T-helper 17 cell (primary cell): ENCODE measurements at regions not wholly inside any gene's neighbourhood (a gene's known extent, or its start where the extent isn't known, plus 50 kb on each side); places are given as distances from the start of the nearest gene placed in this dataset.

Experiments
- ATAC-seq: fragments of 150-1000 bp; cut with Tn5 transposase; 2 replicates; pipeline ENCODE4 v1.10.0; 2021; ENCODE audit warnings: mild to moderate bottlenecking, moderate library complexity
- DNase-seq, 3 donors: peaks; one replicate each; pipeline versions ENCODE4 v3.0.0 to v3.0.0-alpha.2; 2020 to 2021
- H3K9me3 ChIP-seq: one replicate; pipeline ENCODE4 v1.7.0; 2013; ENCODE audit warnings: low read length, mild to moderate bottlenecking; ENCODE audit not compliant: control insufficient read depth, poor library complexity, severe bottlenecking
- H3K27ac Mint-ChIP-seq: one replicate; pipeline ENCODE4 v1.8.0; 2022; ENCODE audit warnings: mild to moderate bottlenecking, moderate library complexity, mixed read lengths
- H3K27me3 Mint-ChIP-seq: one replicate; pipeline ENCODE4 v1.8.0; 2022; ENCODE audit warnings: mixed read lengths
- H3K36me3 Mint-ChIP-seq: one replicate; pipeline ENCODE4 v1.8.0; 2022; ENCODE audit warnings: low read depth, mixed read lengths
- H3K4me1 Mint-ChIP-seq: one replicate; pipeline ENCODE4 v1.8.0; 2022; ENCODE audit warnings: mild to moderate bottlenecking, mixed read lengths
- H3K4me3 Mint-ChIP-seq: one replicate; pipeline ENCODE4 v1.8.0; 2022; ENCODE audit warnings: mild to moderate bottlenecking, moderate library complexity, mixed read lengths

GRCh38 chrX:13252726-13253125 is 67.1 kb downstream of the ATXN3L start:
- DNase-seq = no peak
- H3K9me3 ChIP-seq = no peaks in the 10 kb centered on the region
- no peak overlapping the region for H3K4me3 Mint-ChIP-seq
- no peak for ATAC-seq
- no peaks in the 10 kb centered on the region for H3K36me3 Mint-ChIP-seq
- H3K27me3 Mint-ChIP-seq = no peaks in the 10 kb centered on the region
- H3K4me1 Mint-ChIP-seq = peaks cover 2% of the 10 kb centered on the region
- H3K27ac Mint-ChIP-seq = no peak overlapping the region

DNA sequence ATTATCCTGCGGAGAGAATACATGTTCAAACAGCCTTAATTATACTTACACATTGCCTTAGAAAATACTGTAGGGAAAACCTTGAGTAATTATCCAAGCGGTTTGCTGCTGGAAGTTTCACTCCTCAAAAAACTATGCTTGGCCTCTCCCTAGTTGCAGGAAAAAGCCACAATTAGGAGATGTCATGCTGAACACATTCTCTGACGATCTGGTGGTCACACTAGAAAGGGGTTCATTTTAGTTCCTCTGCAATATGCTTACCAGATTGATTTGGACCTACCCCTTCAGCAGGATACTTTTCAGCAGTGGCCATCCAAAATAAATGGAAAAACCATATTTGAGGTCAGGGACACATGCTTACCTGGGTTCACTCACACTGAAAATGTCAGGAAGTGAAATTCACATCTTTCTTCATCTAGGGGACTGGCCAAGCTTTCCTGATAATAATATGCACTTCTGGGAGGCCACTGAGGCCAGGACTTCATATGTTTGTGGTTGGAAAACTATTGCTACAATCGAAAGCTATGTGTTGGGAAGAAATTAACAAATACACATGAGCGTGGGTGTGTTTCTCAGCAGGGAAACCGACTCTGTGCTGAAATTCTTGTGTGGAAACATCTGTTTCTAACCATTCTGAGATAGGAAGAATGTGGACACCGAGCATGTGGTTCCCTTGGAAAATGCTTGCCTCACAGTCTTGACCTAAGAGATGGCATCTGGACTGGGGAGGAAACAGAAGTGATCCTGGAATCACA is 68.8 kb downstream of the ATXN3L start:
- DNase-seq = no peak
- Mint-ChIP-seq H3K4me1 (peaks cover 2% of the 10 kb centered on the region), H3K27me3 (no peaks in the 10 kb centered on the region), H3K4me3 (no peak overlapping the region), H3K36me3 (no peaks in the 10 kb centered on the region), H3K27ac (no peak overlapping the region)
- no peak for ATAC-seq
- H3K9me3 ChIP-seq = no peaks in the 10 kb centered on the region

GRCh38 chrX:13248867-13249486 is 70.9 kb downstream of the ATXN3L start:
- H3K4me1 Mint-ChIP-seq = peaks cover 2% of the 10 kb centered on the region
- DNase-seq (no peak), ATAC-seq (no peak)
- H3K36me3 Mint-ChIP-seq = no peaks in the 10 kb centered on the region
- H3K4me3 Mint-ChIP-seq = no peak overlapping the region
- H3K27ac Mint-ChIP-seq = no peak overlapping the region
- no peaks in the 10 kb centered on the region for H3K9me3 ChIP-seq
- H3K27me3 Mint-ChIP-seq = no peaks in the 10 kb centered on the region

- no peaks in the 10 kb centered on the region for H3K36me3 Mint-ChIP-seq
- no peaks in the 10 kb centered on the region for H3K9me3 ChIP-seq
- ATAC-seq (no peak), DNase-seq (no peak)
- no peaks in the 10 kb centered on the region for H3K27me3 Mint-ChIP-seq
- H3K27ac Mint-ChIP-seq = no peak overlapping the region
- no peak overlapping the region for H3K4me3 Mint-ChIP-seq
- no peaks in the 10 kb centered on the region for H3K4me1 Mint-ChIP-seq
Observed at GRCh38 chrX:13239272-13239671, 80.6 kb downstream of the ATXN3L start.

- Mint-ChIP-seq H3K27me3 (no peaks in the 10 kb centered on the region), H3K4me1 (no peaks in the 10 kb centered on the region), H3K27ac (no peak overlapping the region), H3K36me3 (no peaks in the 10 kb centered on the region), H3K4me3 (no peak overlapping the region)
- ATAC-seq (no peak), DNase-seq (no peak)
- H3K9me3 ChIP-seq = no peaks in the 10 kb centered on the region
Observed at GRCh38 chrX:13235930-13236329, 83.9 kb downstream of the ATXN3L start.

DNA sequence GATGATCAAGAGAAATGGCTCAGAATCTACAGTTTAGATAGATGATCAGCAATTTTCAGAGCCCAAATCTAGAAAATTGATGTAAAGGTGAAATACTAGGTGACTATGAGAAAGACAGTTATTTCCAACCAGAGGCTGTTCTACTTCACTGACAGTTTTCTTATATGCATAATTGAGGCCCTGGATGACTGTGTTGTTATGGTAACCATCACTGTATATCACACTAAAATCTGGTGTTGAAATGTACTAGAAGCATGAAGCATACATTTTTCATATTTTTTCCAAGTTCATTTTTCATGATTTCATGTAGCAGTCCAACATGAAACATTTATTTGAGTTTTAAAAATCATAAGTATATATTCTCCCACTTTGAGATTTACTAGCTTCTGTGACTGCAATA is 87.4 kb downstream of the ATXN3L start:
- no peaks in the 10 kb centered on the region for H3K36me3 Mint-ChIP-seq

GRCh38 chrX:13226214-13226613 is 93.6 kb downstream of the ATXN3L start:
- H3K36me3 Mint-ChIP-seq = no peaks in the 10 kb centered on the region
- no peak overlapping the region for H3K27ac Mint-ChIP-seq
- H3K4me1 Mint-ChIP-seq = no peaks in the 10 kb centered on the region
- no peak for ATAC-seq
- H3K27me3 Mint-ChIP-seq = no peaks in the 10 kb centered on the region
- H3K9me3 ChIP-seq = no peaks in the 10 kb centered on the region
- no peak for DNase-seq
- no peak overlapping the region for H3K4me3 Mint-ChIP-seq

More for the DNA sequence above, 87.4 kb downstream of the ATXN3L start:
- no peak for DNase-seq
- Mint-ChIP-seq H3K27ac (peak overlapping the region; percentile 9), H3K4me3 (no peak overlapping the region), H3K27me3 (no peaks in the 10 kb centered on the region), H3K4me1 (no peaks in the 10 kb centered on the region)
- no peak for ATAC-seq
- no peaks in the 10 kb centered on the region for H3K9me3 ChIP-seq

DNA sequence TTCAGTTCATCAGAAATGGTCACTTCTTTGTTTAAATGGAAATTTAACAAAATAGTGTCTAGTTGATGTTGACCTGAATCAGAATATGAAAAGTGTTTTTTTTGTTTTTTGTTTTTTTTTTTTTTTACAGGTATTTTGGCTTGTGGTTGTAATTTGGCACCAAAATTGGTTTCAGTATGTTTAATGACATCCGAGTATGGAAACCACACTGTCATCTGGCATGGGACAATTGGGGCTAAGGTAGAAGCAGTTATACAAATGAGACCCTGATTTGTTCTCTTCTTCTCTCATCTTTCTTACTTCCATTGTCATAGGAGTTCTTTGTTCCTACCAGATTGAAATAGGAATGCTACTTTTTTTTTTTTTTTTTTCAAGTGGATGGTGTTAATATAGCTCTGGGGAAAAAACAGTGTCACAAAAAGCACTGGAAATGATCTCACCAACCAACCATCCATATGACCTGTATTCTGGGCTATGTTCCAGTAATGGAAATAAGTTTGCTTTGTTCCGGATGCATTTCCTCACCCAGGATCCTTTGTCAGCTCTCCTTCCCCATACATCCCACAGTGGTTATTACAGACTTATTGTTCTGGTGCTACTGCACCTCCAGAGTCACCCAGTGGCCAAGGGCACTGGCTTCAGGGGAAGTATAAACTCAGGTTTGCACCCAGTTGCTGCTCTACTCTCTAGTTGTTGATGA is 95.8 kb downstream of the ATXN3L start:
- H3K9me3 ChIP-seq = no peaks in the 10 kb centered on the region
- Mint-ChIP-seq H3K4me1 (no peaks in the 10 kb centered on the region), H3K4me3 (no peak overlapping the region), H3K36me3 (no peaks in the 10 kb centered on the region), H3K27me3 (no peaks in the 10 kb centered on the region), H3K27ac (no peak overlapping the region)
- ATAC-seq (no peak), DNase-seq (no peak)

GRCh38 chrX:13220916-13221315 is 98.9 kb downstream of the ATXN3L start:
- H3K27ac Mint-ChIP-seq = no peak overlapping the region
- no peaks in the 10 kb centered on the region for H3K27me3 Mint-ChIP-seq
- DNase-seq (no peak), ATAC-seq (no peak)
- no peaks in the 10 kb centered on the region for H3K9me3 ChIP-seq
- H3K4me3 Mint-ChIP-seq = no peak overlapping the region
- H3K36me3 Mint-ChIP-seq = no peaks in the 10 kb centered on the region
- H3K4me1 Mint-ChIP-seq = no peaks in the 10 kb centered on the region

DNA sequence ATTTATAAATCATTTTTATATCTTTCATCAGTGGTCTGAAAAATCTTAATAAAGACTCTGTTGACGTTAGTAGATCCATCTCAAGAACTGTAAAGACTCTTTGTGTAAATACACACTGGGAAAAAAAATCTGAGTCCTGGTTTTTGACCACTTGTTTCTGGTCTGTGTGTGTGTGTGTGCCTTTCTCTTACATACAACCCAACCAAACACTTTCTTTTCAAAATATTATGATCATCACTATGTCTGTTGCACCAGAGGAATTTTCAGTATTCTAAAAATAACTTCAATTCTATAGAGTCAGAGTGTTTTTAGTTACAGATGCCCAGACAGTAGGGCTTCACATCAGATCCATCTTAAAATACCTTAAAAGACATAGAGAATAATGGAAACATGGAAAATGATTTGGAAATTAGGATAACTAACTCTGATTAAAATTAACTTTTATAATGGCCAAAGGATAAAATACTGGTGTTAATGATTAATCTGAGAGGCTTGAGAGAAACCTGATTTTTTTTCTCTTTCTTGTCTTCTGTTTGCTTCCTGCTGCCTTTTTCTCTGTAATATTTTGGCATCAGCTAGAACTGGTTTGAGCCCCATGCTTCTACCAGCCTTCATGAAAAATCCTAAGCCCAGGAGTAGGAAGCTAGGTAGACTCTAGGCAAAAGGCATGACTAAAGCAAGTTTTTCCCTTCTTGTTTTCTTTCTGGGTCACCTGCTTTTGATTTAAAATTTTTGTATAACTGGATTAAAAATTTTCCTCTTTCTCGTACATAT is 99.7 kb downstream of the ATXN3L start:
- H3K36me3 Mint-ChIP-seq = no peaks in the 10 kb centered on the region
- no peaks in the 10 kb centered on the region for H3K27me3 Mint-ChIP-seq

DNA sequence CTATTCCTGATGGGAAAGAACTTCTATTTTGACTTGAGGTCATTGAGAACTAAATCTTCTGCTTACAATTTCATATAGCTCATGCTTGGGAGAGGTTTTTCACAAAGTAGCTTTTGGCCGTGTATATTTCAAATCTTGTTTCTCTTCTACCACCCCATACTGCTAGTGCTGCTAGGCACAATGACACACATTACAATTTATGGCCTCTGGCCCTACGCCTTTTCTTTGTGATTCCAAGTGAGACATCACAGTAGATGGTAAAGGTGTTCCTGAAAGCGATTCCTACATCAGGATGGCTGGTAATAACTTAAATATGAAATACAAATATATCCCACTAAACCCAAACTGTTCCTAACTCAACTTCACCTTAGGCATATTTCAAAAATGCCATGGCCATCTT is 101.1 kb downstream of the ATXN3L start:
- Mint-ChIP-seq H3K4me1 (peaks cover 2% of the 10 kb centered on the region), H3K4me3 (no peak overlapping the region), H3K36me3 (no peaks in the 10 kb centered on the region), H3K27me3 (no peaks in the 10 kb centered on the region), H3K27ac (no peak overlapping the region)
- ATAC-seq (no peak), DNase-seq (no peak)
- H3K9me3 ChIP-seq = no peaks in the 10 kb centered on the region

More for the DNA sequence above, 99.7 kb downstream of the ATXN3L start:
- ATAC-seq (no peak), DNase-seq (no peak)
- H3K4me3 Mint-ChIP-seq = no peak overlapping the region
- peaks cover 2% of the 10 kb centered on the region for H3K4me1 Mint-ChIP-seq
- H3K27ac Mint-ChIP-seq = no peak overlapping the region
- H3K9me3 ChIP-seq = no peaks in the 10 kb centered on the region

GRCh38 chrX:13216139-13216538 is 103.7 kb downstream of the ATXN3L start:
- Mint-ChIP-seq H3K27ac (no peak overlapping the region), H3K4me1 (peaks cover 4% of the 10 kb centered on the region), H3K27me3 (no peaks in the 10 kb centered on the region), H3K4me3 (no peak overlapping the region), H3K36me3 (no peaks in the 10 kb centered on the region)
- H3K9me3 ChIP-seq = no peaks in the 10 kb centered on the region
- ATAC-seq (no peak), DNase-seq (no peak)

GRCh38 chrX:13215729-13216128 is 104.1 kb downstream of the ATXN3L start:
- H3K36me3 Mint-ChIP-seq = no peaks in the 10 kb centered on the region
- no peaks in the 10 kb centered on the region for H3K9me3 ChIP-seq
- H3K4me1 Mint-ChIP-seq = peaks cover 4% of the 10 kb centered on the region
- no peak for ATAC-seq
- H3K4me3 Mint-ChIP-seq = no peak overlapping the region
- no peak for DNase-seq
- no peaks in the 10 kb centered on the region for H3K27me3 Mint-ChIP-seq
- H3K27ac Mint-ChIP-seq = no peak overlapping the region
